DMS153 treated with DMSO at 0.1 percent for 48 hours (cell line): ENCODE measurements at regions not wholly inside any gene's neighbourhood (a gene's known extent, or its start where the extent isn't known, plus 50 kb on each side); places are given as distances from the start of the nearest gene placed in this dataset.

Experiments
- DNase-seq: peaks from one replicate; lab custom pipeline; 2025; ENCODE audit not compliant: unreplicated experiment; lab: John Stamatoyannopoulos, UW

DNA sequence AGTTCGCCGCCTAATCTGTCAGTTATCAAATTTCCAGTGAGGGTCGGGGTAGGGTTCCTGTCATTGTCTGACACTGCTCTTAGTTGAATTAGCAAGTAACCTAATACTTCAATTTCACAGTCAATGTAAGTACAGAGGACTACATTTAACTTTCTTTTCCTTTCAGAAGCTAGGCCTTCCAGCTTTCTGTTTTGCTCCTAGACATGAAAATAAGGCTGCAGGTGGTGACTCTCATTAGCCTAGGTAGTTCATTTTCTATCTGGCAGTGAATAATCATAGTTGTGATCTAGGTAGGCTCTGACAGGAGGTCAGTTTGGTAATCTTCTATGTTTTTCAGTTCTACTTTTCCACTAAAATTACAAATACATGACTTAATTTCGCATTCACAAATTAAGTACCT, 783.1 kb downstream of the MRPL39 start:
- DNase-seq: no peak

GRCh38 chr21:24823247-24823646, 784.0 kb downstream of the MRPL39 start:
- no peak for DNase-seq

- no peak for DNase-seq
Measured at GRCh38 chr21:24785033-24785432, 822.2 kb downstream of the MRPL39 start.

DNA sequence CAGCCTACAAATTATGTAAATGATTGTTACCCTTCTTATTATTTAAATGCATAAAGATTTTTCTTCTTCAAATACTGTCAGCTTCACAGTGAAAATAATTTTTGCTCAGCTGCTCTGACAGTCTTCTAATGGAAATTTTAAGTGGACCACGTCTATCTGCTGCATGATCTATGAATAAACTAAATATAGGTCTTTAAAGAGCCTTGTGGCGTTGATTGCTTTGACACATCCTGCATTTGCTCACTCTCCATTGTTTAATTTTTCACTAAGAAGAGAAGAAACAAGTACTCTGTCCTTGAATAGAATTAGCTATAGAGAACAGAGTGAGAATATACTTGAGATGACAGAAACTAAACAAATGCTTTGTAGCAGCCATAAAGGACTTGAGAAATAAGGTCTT, 826.1 kb downstream of the MRPL39 start:
- DNase-seq: no peak

DNA sequence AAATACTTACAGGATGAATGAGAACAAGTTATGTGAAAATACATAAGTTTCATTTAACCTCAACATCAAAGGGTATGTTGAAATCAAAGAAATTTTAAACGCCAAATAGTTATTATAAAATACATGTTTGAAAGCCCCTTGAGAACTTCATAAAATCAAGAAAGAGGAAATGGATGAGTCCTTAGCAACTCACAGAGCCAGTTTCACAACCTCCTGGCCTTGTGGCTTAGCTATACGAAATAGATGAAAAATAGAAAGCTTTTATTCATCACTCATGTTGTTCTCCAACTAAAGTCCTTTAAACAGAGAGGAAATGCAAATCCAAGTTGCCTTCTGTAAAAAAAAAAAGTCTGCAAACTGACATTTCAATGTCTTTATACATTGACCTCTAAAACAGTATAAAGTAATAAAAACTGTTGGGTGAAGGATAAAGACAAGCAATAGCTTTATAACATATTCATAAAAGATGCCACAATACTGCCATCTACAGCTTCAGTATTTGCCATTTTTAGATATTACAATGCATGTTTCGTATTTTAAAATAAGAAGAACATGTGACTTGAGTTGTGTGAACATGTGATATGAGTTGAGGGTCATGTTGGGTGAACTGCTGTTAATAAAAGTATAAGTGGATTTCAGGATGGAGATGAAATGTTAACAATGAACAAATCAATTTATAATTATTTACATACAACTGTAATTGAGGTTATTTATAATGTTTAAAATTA, 847.8 kb downstream of the MRPL39 start:
- peak; percentile 8 for DNase-seq

DNA sequence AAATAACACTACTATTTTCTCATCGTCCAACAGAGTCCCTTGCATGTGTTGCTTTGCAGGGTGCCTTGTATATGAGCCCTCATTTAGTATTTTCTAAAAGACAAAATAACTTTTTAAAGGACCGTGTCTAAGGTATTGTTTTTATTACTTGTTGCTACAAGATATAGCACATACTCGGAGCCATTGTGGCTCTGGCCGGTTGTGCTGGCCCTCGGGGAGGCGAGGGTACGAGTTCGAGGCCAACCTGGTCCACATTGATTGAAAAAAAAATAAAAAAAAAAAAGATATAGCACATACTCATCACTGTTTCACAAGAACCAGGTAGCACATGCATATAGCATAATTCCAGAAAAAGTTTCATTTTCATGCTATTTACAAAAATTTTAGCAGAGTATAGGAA, 869.2 kb downstream of the MRPL39 start:
- no peak for DNase-seq

GRCh38 chr21:24737296-24737850, 869.9 kb downstream of the MRPL39 start:
- no peak for DNase-seq

DNA sequence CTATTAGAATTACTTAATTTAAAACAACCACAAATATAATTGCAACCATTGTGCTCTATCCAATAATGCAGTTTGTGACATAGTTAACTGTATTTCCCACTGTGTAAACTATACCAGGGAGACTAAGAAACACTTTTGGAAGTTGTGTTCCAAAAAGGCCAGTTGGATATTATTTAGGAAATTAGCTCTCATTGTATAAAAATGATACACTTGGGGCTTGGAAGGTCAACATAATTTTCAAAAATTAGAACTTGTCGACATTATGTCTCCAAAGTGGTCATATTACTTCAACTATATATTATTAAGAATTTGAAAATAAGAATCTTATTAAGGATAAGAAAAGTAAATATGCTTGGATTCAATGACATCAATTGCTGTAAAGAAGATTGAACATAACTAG, 876.6 kb downstream of the MRPL39 start:
- DNase-seq: no peak

GRCh38 chr21:24729568-24729967, 877.7 kb downstream of the MRPL39 start:
- DNase-seq: no peak

GRCh38 chr21:24727803-24728440, 879.4 kb downstream of the MRPL39 start:
- DNase-seq: no peak

DNA sequence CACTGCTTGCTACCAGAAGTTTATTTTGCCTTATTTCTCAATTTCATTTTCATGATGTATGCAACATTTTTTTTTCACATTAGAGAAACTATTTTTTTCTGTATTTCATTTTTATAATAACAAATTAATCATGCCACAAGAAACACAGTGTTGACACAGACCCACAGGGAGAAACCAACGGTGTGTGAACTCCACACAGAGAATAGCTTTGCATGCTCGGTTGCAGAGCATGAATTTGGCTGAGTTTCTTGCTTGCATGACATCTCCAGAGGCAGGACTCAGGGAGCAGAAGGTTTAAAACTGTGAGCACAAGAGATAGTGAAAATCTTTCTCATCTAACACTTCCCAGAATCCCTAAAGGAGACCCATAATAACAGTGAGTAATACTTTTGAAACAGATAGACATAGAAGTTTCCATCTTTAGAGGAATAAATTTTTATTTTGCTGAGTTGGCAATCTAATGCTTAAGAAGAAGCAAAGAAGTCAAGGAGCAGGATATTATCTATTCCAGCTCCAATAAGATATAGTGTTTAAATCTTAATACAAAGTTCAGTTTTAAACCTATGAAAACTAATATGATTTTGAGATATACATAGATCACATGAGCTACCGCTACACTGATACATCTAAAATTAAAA, 890.9 kb downstream of the MRPL39 start:
- DNase-seq: no peak

DNA sequence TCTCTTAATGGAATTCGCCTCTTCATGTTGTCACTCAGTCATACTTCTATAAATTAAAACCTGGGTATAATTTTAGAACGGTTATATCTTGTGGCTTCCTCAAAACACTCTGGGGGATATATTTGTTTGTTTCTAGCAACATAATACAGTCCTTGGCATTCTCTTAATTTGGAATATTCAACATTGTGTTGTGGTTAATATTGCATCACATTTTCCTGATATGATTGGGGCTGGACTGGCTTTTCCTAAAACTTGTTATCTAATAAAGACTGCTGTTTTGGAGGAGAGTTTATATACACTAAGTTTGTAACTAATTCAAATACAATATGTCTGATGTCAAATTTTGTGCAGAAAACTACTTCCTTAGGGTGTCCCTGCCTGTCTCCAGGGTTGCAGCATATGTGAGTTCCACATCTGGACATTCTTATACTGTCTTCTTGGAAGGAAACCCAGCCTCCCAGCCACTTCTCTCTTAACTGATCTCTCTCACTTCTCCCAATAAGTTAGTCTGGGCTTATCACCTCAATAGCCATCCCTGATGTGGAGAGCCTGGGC, 892.6 kb downstream of the MRPL39 start:
- no peak for DNase-seq

DNA sequence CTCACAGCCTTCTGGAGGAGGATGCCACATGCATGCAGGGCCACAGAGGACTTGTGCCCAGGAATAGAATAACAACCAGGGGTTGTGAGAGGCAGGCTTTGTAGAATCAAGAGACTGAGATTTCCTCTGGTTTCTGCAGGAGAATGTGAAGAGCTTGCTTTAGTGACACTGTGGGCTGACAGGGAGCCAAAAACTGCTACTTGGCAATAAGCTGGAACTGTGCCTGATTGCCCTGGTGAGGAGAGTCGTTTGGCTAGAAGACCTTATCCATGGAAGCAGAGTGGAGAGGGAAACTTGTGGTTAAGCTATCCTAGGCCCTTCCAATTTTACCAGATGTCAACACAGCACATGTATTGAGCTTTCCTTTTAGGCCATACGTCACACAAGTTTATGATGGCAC, 902.1 kb downstream of the MRPL39 start:
- DNase-seq: no peak

DNA sequence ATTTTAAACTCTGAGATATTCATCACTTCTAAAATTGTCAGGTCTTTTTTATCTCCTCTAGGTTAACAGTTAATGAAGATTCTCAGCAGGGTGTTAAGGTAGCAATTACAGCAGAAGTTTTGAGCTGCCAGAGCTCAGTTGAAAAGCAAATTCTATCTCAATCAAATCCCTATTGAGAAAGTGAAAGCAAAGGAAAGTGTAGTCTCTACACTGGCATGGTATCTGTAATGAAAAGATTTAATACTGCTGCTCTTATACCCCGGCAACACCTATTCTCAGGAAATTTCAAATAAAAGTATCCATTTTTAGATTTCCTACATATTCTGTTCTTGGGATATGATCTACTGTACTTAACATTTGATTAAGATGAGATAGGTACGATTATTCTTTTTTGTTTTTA, 913.5 kb downstream of the MRPL39 start:
- DNase-seq: no peak

DNA sequence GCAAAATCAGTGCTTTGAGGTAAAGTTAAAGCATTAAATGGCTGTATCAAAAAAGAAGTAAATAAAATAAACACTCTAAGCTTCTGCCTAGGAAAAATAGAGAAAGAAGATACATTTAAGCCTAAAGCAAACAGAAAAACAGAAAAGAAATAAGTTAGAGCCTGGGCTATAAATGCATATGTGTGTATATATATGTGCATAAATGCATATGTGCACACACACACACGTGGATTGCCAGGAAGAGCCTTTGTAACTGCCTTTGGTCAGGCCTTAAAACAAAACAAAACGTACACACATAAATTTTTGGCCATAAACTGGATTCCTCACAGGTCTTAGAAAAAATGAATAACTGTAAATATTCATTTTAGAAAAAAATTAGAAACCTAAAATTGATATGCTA, 925.8 kb downstream of the MRPL39 start:
- DNase-seq: no peak

DNA sequence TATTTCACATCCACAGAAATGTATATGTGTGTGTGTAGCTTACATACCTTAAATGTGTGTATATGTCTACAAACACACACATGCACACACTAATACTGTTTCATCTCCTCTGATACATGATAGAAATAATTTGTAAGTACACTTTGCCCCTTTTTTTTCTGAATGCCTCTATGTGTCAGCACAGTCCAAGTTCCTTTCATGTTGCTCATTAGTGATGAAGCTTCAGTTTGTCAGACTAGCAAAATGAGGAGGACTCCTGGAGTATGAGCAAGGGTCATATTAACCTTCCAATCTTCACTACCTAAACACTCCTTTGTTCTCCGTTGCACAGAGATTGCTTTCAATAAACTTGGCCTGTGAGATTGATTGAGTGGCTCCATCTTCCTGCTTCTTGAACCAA, 935.4 kb downstream of the MRPL39 start:
- DNase-seq: no peak

GRCh38 chr21:24658926-24659325, 948.4 kb downstream of the MRPL39 start:
- DNase-seq: no peak

DNA sequence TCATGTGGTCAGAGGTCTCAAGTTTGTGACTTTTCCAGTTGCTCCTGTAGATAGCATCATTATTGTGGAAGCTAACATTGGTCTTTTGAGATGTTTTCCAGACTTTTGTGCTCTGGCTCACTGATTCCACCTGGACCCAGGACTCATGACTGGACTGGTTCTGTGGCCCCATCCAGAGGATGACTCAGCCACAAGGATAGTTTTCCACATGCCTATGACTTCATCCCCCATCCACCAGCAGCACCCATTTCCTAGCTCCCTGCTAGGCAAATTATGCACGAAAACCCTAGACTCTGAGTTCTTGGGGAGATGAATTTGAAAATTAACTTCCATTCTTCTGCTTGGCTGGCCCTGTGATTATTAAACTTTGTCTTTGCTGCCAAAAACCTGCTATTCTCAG, 949.3 kb downstream of the MRPL39 start:
- DNase-seq: no peak

DNA sequence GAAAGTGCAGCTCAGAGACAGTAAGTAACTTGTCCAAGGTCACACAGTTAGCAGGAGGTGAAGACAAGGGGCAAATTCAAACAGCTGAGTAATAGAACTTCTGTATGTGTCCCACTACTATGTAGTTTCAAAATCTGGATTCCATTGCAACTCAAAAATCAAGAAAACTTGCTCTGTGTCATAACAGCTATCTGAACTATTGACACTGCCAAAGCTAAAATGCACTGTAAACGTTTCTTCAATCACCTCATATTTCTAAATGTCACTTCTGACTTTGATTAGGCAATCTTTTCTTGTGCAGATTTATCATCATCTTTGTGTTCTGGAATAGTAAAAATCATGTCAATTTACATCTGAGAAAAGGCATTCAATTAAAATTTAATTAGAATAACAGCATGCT, 957.6 kb downstream of the MRPL39 start:
- DNase-seq: no peak

- no peak for DNase-seq
Measured at GRCh38 chr21:24636696-24637095, 970.6 kb downstream of the MRPL39 start.

- DNase-seq: no peak
Measured at GRCh38 chr21:24634749-24635148, 972.5 kb downstream of the MRPL39 start.

DNA sequence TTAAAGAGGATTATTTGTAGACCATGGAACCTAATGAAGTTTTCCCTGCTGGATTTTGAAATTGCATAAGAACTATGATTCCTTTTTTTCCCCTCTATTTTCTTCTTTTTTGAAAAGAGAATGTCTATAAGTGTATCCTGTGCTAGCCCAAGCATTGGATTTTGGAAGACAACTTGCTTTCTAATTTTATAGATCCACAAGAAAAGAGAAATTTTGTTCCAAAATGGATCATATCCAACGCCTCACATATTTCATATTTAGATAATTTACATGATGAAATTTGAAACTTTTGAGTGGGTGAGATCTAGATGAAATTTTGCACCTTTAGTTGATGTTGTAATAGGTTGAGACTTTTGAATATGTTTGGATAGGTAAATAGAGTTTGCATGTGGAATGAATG, 978.7 kb downstream of the MRPL39 start:
- DNase-seq: no peak
